ENCODE measurements at regions not wholly inside any gene's neighbourhood (a gene's known extent, or its start where the extent isn't known, plus 50 kb on each side); places are given as distances from the start of the nearest gene placed in this dataset.
A peak's percentile ranks its signal among the peaks of the same experiment; 100 is the strongest.

GRCh38 chr14:97420211-97420610 is 623.0 kb downstream of the VRK1 start:
- H3K9me3 ChIP-seq (ENCODE audit: control insufficient read depth in 2 of 2, insufficient read depth in 1 of 2, low read length in 1 of 2): peaks cover 0 to 1% of the 10 kb centered on the region in 2 donors
- H3K27ac ChIP-seq (ENCODE audit: low read depth in 1 of 2, low read length in 1 of 2): no peak overlapping the region
- no peaks in the 10 kb centered on the region for H3K27me3 ChIP-seq (ENCODE audit: control insufficient read depth in 2 of 2, insufficient read depth in 1 of 2, low read length in 1 of 2)
- no peaks in the 10 kb centered on the region for H3K36me3 ChIP-seq (ENCODE audit: control insufficient read depth in 2 of 2, insufficient read depth in 2 of 2, low read length in 1 of 2)
- H3K4me3 ChIP-seq (ENCODE audit: low read length in 2 of 2): no peak overlapping the region
- 95% methylated on average over 6 of the region's 6 CpGs for WGBS
- H3K4me1 ChIP-seq (ENCODE audit: control insufficient read depth in 2 of 2, insufficient read depth in 2 of 2, low read length in 2 of 2): peaks cover 0 to 9% of the 10 kb centered on the region in 2 donors
- DNase-seq (ENCODE audit: low read depth in 6 of 9, low spot score in 9 of 9): no peak

GRCh38 chr14:97426776-97427175 is 629.6 kb downstream of the VRK1 start:
- no peaks in the 10 kb centered on the region for H3K9me3 ChIP-seq (ENCODE audit: control insufficient read depth in 2 of 2, insufficient read depth in 1 of 2, low read length in 1 of 2)
- H3K27ac ChIP-seq (ENCODE audit: low read depth in 1 of 2, low read length in 1 of 2): no peak overlapping the region
- no peak overlapping the region for H3K4me3 ChIP-seq (ENCODE audit: low read length in 2 of 2)
- no peaks in the 10 kb centered on the region for H3K4me1 ChIP-seq (ENCODE audit: control insufficient read depth in 2 of 2, insufficient read depth in 2 of 2, low read length in 2 of 2)
- H3K27me3 ChIP-seq (ENCODE audit: control insufficient read depth in 2 of 2, insufficient read depth in 1 of 2, low read length in 1 of 2): no peaks in the 10 kb centered on the region
- 97% methylated on average over 6 of the region's 6 CpGs for WGBS
- H3K36me3 ChIP-seq (ENCODE audit: control insufficient read depth in 2 of 2, insufficient read depth in 2 of 2, low read length in 1 of 2): no peaks in the 10 kb centered on the region
- DNase-seq (ENCODE audit: low read depth in 6 of 9, low spot score in 9 of 9): no peak

GRCh38 chr14:97428808-97429440 is 631.7 kb downstream of the VRK1 start:
- Histone ChIP-seq H3K27me3 (ENCODE audit: control insufficient read depth in 2 of 2, insufficient read depth in 1 of 2, low read length in 1 of 2) (no peaks in the 10 kb centered on the region), H3K4me1 (ENCODE audit: control insufficient read depth in 2 of 2, insufficient read depth in 2 of 2, low read length in 2 of 2) (no peaks in the 10 kb centered on the region), H3K4me3 (ENCODE audit: low read length in 2 of 2) (no peak overlapping the region), H3K9me3 (ENCODE audit: control insufficient read depth in 2 of 2, insufficient read depth in 1 of 2, low read length in 1 of 2) (no peaks in the 10 kb centered on the region), H3K36me3 (ENCODE audit: control insufficient read depth in 2 of 2, insufficient read depth in 2 of 2, low read length in 1 of 2) (no peaks in the 10 kb centered on the region), H3K27ac (ENCODE audit: low read depth in 1 of 2, low read length in 1 of 2) (no peak overlapping the region)
- WGBS: 57% methylated on average over 2 of the region's 2 CpGs
- no peak for DNase-seq (ENCODE audit: low read depth in 6 of 9, low spot score in 9 of 9)

- no peaks in the 10 kb centered on the region for H3K9me3 ChIP-seq (ENCODE audit: control insufficient read depth in 2 of 2, insufficient read depth in 1 of 2, low read length in 1 of 2)
- H3K27ac ChIP-seq (ENCODE audit: low read depth in 1 of 2, low read length in 1 of 2): no peak overlapping the region
- 94% methylated on average over 6 of the region's 6 CpGs for WGBS
- H3K4me1 ChIP-seq (ENCODE audit: control insufficient read depth in 2 of 2, insufficient read depth in 2 of 2, low read length in 2 of 2): no peaks in the 10 kb centered on the region
- H3K27me3 ChIP-seq (ENCODE audit: control insufficient read depth in 2 of 2, insufficient read depth in 1 of 2, low read length in 1 of 2): no peaks in the 10 kb centered on the region
- H3K36me3 ChIP-seq (ENCODE audit: control insufficient read depth in 2 of 2, insufficient read depth in 2 of 2, low read length in 1 of 2): no peaks in the 10 kb centered on the region
- H3K4me3 ChIP-seq (ENCODE audit: low read length in 2 of 2): no peak overlapping the region
- DNase-seq (ENCODE audit: low read depth in 6 of 9, low spot score in 9 of 9): no peak
These were observed 635.4 kb downstream of the VRK1 start for GRCh38 chr14:97432586-97432985.

- no peaks in the 10 kb centered on the region for H3K27me3 ChIP-seq (ENCODE audit: control insufficient read depth in 2 of 2, insufficient read depth in 1 of 2, low read length in 1 of 2)
- peaks cover 0 to 5% of the 10 kb centered on the region in 2 donors for H3K9me3 ChIP-seq (ENCODE audit: control insufficient read depth in 2 of 2, insufficient read depth in 1 of 2, low read length in 1 of 2)
- H3K4me3 ChIP-seq (ENCODE audit: low read length in 2 of 2): no peak overlapping the region
- peak overlapping the region; percentile 5 to 21 for H3K27ac ChIP-seq (ENCODE audit: low read depth in 1 of 2, low read length in 1 of 2)
- no peaks in the 10 kb centered on the region for H3K36me3 ChIP-seq (ENCODE audit: control insufficient read depth in 2 of 2, insufficient read depth in 2 of 2, low read length in 1 of 2)
- H3K4me1 ChIP-seq (ENCODE audit: control insufficient read depth in 2 of 2, insufficient read depth in 2 of 2, low read length in 2 of 2): peaks cover 0 to 16% of the 10 kb centered on the region in 2 donors
- 88% methylated on average over 9 of the region's 9 CpGs for WGBS
- DNase-seq (ENCODE audit: low read depth in 6 of 9, low spot score in 9 of 9): no peak
These were observed 644.7 kb downstream of the VRK1 start for GRCh38 chr14:97441740-97442362.

- H3K4me3 ChIP-seq (ENCODE audit: low read length in 2 of 2): no peak overlapping the region
- WGBS: 75% methylated on average over 2 of the region's 2 CpGs
These were observed 645.2 kb downstream of the VRK1 start for GRCh38 chr14:97442363-97442762.

GRCh38 chr14:97443412-97443811 is 646.2 kb downstream of the VRK1 start:
- no peak for DNase-seq (ENCODE audit: low read depth in 6 of 9, low spot score in 9 of 9)
- no peak overlapping the region for H3K4me3 ChIP-seq (ENCODE audit: low read length in 2 of 2)
- peaks cover 0 to 5% of the 10 kb centered on the region in 2 donors for H3K9me3 ChIP-seq (ENCODE audit: control insufficient read depth in 2 of 2, insufficient read depth in 1 of 2, low read length in 1 of 2)
- no peak overlapping the region for H3K27ac ChIP-seq (ENCODE audit: low read depth in 1 of 2, low read length in 1 of 2)
- peaks cover 0 to 16% of the 10 kb centered on the region in 2 donors for H3K4me1 ChIP-seq (ENCODE audit: control insufficient read depth in 2 of 2, insufficient read depth in 2 of 2, low read length in 2 of 2)
- H3K27me3 ChIP-seq (ENCODE audit: control insufficient read depth in 2 of 2, insufficient read depth in 1 of 2, low read length in 1 of 2): no peaks in the 10 kb centered on the region
- H3K36me3 ChIP-seq (ENCODE audit: control insufficient read depth in 2 of 2, insufficient read depth in 2 of 2, low read length in 1 of 2): no peaks in the 10 kb centered on the region
- 80% methylated on average over 3 of the region's 3 CpGs for whole genome bisulfite sequencing

More at GRCh38 chr14:97442363-97442762, 645.2 kb downstream of the VRK1 start:
- Histone ChIP-seq H3K27ac (ENCODE audit: low read depth in 1 of 2, low read length in 1 of 2) (peak overlapping the region; percentile 5 to 25), H3K4me1 (ENCODE audit: control insufficient read depth in 2 of 2, insufficient read depth in 2 of 2, low read length in 2 of 2) (peaks cover 0 to 16% of the 10 kb centered on the region in 2 donors), H3K27me3 (ENCODE audit: control insufficient read depth in 2 of 2, insufficient read depth in 1 of 2, low read length in 1 of 2) (no peaks in the 10 kb centered on the region), H3K36me3 (ENCODE audit: control insufficient read depth in 2 of 2, insufficient read depth in 2 of 2, low read length in 1 of 2) (no peaks in the 10 kb centered on the region), H3K9me3 (ENCODE audit: control insufficient read depth in 2 of 2, insufficient read depth in 1 of 2, low read length in 1 of 2) (peaks cover 0 to 5% of the 10 kb centered on the region in 2 donors)
- peak in 1 of 9 donors; percentile 60 for DNase-seq (ENCODE audit: low read depth in 6 of 9, low spot score in 9 of 9)

GRCh38 chr14:97444248-97444647 is 647.1 kb downstream of the VRK1 start:
- Histone ChIP-seq H3K4me3 (ENCODE audit: low read length in 2 of 2) (no peak overlapping the region), H3K9me3 (ENCODE audit: control insufficient read depth in 2 of 2, insufficient read depth in 1 of 2, low read length in 1 of 2) (peaks cover 0 to 5% of the 10 kb centered on the region in 2 donors), H3K4me1 (ENCODE audit: control insufficient read depth in 2 of 2, insufficient read depth in 2 of 2, low read length in 2 of 2) (peaks cover 0 to 16% of the 10 kb centered on the region in 2 donors), H3K27me3 (ENCODE audit: control insufficient read depth in 2 of 2, insufficient read depth in 1 of 2, low read length in 1 of 2) (no peaks in the 10 kb centered on the region), H3K27ac (ENCODE audit: low read depth in 1 of 2, low read length in 1 of 2) (no peak overlapping the region), H3K36me3 (ENCODE audit: control insufficient read depth in 2 of 2, insufficient read depth in 2 of 2, low read length in 1 of 2) (no peaks in the 10 kb centered on the region)
- DNase-seq (ENCODE audit: low read depth in 6 of 9, low spot score in 9 of 9): no peak
- WGBS: 96% methylated on average over 5 of the region's 5 CpGs

- no peak overlapping the region for H3K27ac ChIP-seq (ENCODE audit: low read depth in 1 of 2, low read length in 1 of 2)
- H3K27me3 ChIP-seq (ENCODE audit: control insufficient read depth in 2 of 2, insufficient read depth in 1 of 2, low read length in 1 of 2): no peaks in the 10 kb centered on the region
- WGBS: 89% methylated on average over 7 of the region's 7 CpGs
- peaks cover 0 to 5% of the 10 kb centered on the region in 2 donors for H3K9me3 ChIP-seq (ENCODE audit: control insufficient read depth in 2 of 2, insufficient read depth in 1 of 2, low read length in 1 of 2)
- DNase-seq (ENCODE audit: low read depth in 6 of 9, low spot score in 9 of 9): no peak
- H3K4me1 ChIP-seq (ENCODE audit: control insufficient read depth in 2 of 2, insufficient read depth in 2 of 2, low read length in 2 of 2): peaks cover 0 to 16% of the 10 kb centered on the region in 2 donors
- H3K36me3 ChIP-seq (ENCODE audit: control insufficient read depth in 2 of 2, insufficient read depth in 2 of 2, low read length in 1 of 2): no peaks in the 10 kb centered on the region
- H3K4me3 ChIP-seq (ENCODE audit: low read length in 2 of 2): no peak overlapping the region
These were observed 648.2 kb downstream of the VRK1 start for GRCh38 chr14:97445367-97445766.
